Panc1 (cell line): ENCODE measurements at regions not wholly inside any gene's neighbourhood (a gene's known extent, or its start where the extent isn't known, plus 50 kb on each side); places are given as distances from the start of the nearest gene placed in this dataset.
A peak's percentile ranks its signal among the peaks of the same experiment; 100 is the strongest.

Source experiments
- ATAC-seq: fragments of 200-7000 bp; cut with Tn5 transposase; 2 replicates; pipeline ENCODE4 v1.9.1; 2020; ENCODE audit warnings: mild to moderate bottlenecking, moderate library complexity
- BruUV-seq: library from RNA; stranded (reverse); fragments of 400-500 nt; replicated peaks from 2 replicates; lab custom pipeline; 2021; lab: Mats Ljungman, UMichigan
- CTCF ChIA-PET: fragments of 300-600 bp; sonication (Branson Sonifier 250); formaldehyde crosslinking; loops from one replicate; lab custom pipeline; 2022; ENCODE audit warnings: antibody characterized with exemption; lab: Charles Lee
- POLR2A ChIA-PET: fragments of 300-600 bp; sonication (Branson Sonifier 250); formaldehyde crosslinking; loops from one replicate; lab custom pipeline; 2022; ENCODE audit warnings: antibody characterized with exemption; lab: Charles Lee
- DNase-seq: peaks from one replicate; pipeline ENCODE4 v3.0.0-alpha.2; 2010; ENCODE audit warnings: low read depth, low spot score
- H3K27ac ChIP-seq: 2 replicates; pipeline ENCODE4 v1.5.1; 2011; ENCODE audit warnings: mild to moderate bottlenecking, low read length, inconsistent platforms
- H3K27me3 ChIP-seq: fragments of 200-500 bp; sonication (Bioruptor generic); 2 replicates; pipeline ENCODE4 v1.6.0; 2014; ENCODE audit warnings: low read length, inconsistent platforms; ENCODE audit not compliant: control insufficient read depth, insufficient read depth
- H3K36me3 ChIP-seq: fragments of 200-500 bp; sonication (Bioruptor generic); 2 replicates; pipeline ENCODE4 v1.5.1; 2014; ENCODE audit warnings: inconsistent platforms, mild to moderate bottlenecking, low read length, moderate library complexity; ENCODE audit not compliant: control insufficient read depth, insufficient read depth
- H3K4me1 ChIP-seq: 2 replicates; pipeline ENCODE4 v1.5.1; 2011; ENCODE audit warnings: inconsistent platforms, mild to moderate bottlenecking, low read length, moderate library complexity; ENCODE audit not compliant: control insufficient read depth, insufficient read depth
- H3K4me3 ChIP-seq, 2 experiments: 2 replicates each; pipeline ENCODE4 v1.5.1; 2011 to 2012; ENCODE audit warnings: low read depth in 2 of 2, low read length in 2 of 2, mild to moderate bottlenecking in 2 of 2, inconsistent platforms in 1 of 2, moderate library complexity in 1 of 2
- H3K9me3 ChIP-seq: fragments of 200-500 bp; sonication (Bioruptor generic); 2 replicates; pipeline ENCODE4 v1.5.1; 2014; ENCODE audit warnings: low read depth, mild to moderate bottlenecking, inconsistent platforms, low read length, moderate library complexity; ENCODE audit not compliant: control insufficient read depth, insufficient read depth
- CTCF ChIP-seq: fragments of 450-650 bp; IDR thresholded peaks from 2 replicates; pipeline ENCODE4 v1.5.1; 2017; ENCODE audit warnings: mild to moderate bottlenecking
- POLR2AphosphoS5 ChIP-seq: IDR thresholded peaks from 2 replicates; pipeline ENCODE4 v1.6.1; 2012; ENCODE audit warnings: mild to moderate bottlenecking, low read depth, low read length, moderate library complexity
- TCF7L2 ChIP-seq: IDR thresholded peaks from 2 replicates; pipeline ENCODE4 v1.6.1; 2011; ENCODE audit warnings: mild to moderate bottlenecking, low read depth, low read length, inconsistent platforms
- in situ Hi-C: cut with HindIII; loops from 2 replicates; pipeline ENCODE4 v1.10.0; 2016; ENCODE audit warnings: low sequenced_read_pairs, low pct_unique_long_range_greater_than_20kb
- intact Hi-C: fragments of 100-400 bp; cut with micrococcal nuclease; formaldehyde crosslinking; loops from one replicate; pipeline ENCODE4 v1.10.0; 2022; ENCODE audit not compliant: unreplicated experiment
- TF ChIP-seq, protein P1 (sequence below), 2 experiments: IDR thresholded peaks; 2 replicates each; pipeline ENCODE4 v1.6.1; 2011 to 2012; ENCODE audit warnings: low read depth in 2 of 2, control low read depth in 1 of 2, low read length in 1 of 2, mild to moderate bottlenecking in 1 of 2, moderate library complexity in 1 of 2; ENCODE audit not compliant: insufficient read depth in 1 of 2

DNA sequence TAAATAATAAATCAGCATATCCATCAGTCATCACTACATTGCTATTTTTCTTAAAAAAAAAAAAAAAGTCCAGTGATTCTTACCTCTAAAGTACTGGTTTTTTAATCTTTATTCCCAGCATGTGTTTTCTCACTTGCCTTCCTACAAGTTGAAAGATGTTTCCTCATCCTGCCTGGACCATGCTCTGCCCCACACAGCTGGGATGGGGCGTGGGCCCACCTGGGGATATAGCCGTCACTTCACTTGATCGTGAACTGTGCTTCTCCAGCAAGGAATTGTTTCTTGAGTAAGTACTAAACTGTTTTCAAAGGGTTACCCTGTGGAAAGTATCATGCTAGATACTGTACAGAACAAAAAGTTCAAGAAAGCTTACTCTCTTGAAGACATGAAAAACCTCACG is 212.6 kb upstream of the HTR1E start:
- TF ChIP-seq TCF7L2 (no peak), POLR2AphosphoS5 (no peak)
- TF ChIP-seq, protein P1, sequence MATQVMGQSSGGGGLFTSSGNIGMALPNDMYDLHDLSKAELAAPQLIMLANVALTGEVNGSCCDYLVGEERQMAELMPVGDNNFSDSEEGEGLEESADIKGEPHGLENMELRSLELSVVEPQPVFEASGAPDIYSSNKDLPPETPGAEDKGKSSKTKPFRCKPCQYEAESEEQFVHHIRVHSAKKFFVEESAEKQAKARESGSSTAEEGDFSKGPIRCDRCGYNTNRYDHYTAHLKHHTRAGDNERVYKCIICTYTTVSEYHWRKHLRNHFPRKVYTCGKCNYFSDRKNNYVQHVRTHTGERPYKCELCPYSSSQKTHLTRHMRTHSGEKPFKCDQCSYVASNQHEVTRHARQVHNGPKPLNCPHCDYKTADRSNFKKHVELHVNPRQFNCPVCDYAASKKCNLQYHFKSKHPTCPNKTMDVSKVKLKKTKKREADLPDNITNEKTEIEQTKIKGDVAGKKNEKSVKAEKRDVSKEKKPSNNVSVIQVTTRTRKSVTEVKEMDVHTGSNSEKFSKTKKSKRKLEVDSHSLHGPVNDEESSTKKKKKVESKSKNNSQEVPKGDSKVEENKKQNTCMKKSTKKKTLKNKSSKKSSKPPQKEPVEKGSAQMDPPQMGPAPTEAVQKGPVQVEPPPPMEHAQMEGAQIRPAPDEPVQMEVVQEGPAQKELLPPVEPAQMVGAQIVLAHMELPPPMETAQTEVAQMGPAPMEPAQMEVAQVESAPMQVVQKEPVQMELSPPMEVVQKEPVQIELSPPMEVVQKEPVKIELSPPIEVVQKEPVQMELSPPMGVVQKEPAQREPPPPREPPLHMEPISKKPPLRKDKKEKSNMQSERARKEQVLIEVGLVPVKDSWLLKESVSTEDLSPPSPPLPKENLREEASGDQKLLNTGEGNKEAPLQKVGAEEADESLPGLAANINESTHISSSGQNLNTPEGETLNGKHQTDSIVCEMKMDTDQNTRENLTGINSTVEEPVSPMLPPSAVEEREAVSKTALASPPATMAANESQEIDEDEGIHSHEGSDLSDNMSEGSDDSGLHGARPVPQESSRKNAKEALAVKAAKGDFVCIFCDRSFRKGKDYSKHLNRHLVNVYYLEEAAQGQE (IDR thresholded peaks at IDR 0.05; ENCODE audit: insufficient read depth in 1 of 2, low read depth in 2 of 2, low read length in 1 of 2): no peak
- BruUV-seq: no TSS peak
- Histone ChIP-seq H3K36me3 (no peaks in the 10 kb centered on the region), H3K27ac (no peak overlapping the region), H3K9me3 (no peaks in the 10 kb centered on the region), H3K27me3 (no peaks in the 10 kb centered on the region), H3K4me1 (no peaks in the 10 kb centered on the region; the same call in 1 of the 2 replicates), H3K4me3 (no peak overlapping the region)
- ATAC-seq: no peak
- POLR2A ChIA-PET: no interaction called here
- in situ Hi-C loops: no loop called here
- no peak for DNase-seq
- CTCF ChIA-PET: no interaction called here
- intact Hi-C loops: no loop called here

GRCh38 chr6:86723729-86724128 is 213.6 kb upstream of the HTR1E start:
- ChIA-PET CTCF (no interaction called here), POLR2A (no interaction called here)
- Histone ChIP-seq H3K4me3 (no peak overlapping the region), H3K27me3 (no peaks in the 10 kb centered on the region), H3K27ac (no peak overlapping the region), H3K36me3 (no peaks in the 10 kb centered on the region), H3K4me1 (no peaks in the 10 kb centered on the region; the same call in 1 of the 2 replicates), H3K9me3 (no peaks in the 10 kb centered on the region)
- ATAC-seq: peak; percentile 77
- DNase-seq: no peak
- in situ Hi-C loops (no loop called here), intact Hi-C loops (no loop called here)
- TF ChIP-seq CTCF (no peak), TCF7L2 (peak; percentile 19; the same call in 1 of the 2 replicates), POLR2AphosphoS5 (no peak)
- TF ChIP-seq, protein P1 (IDR thresholded peaks at IDR 0.05; ENCODE audit: insufficient read depth in 1 of 2, low read depth in 2 of 2, low read length in 1 of 2): no peak
- BruUV-seq: no TSS peak
